Gastrocnemius medialis (tissue), 4 donors: ENCODE measurements at regions not wholly inside any gene's neighbourhood (a gene's known extent, or its start where the extent isn't known, plus 50 kb on each side); places are given as distances from the start of the nearest gene placed in this dataset.

Experiments used
- ATAC-seq, 2 donors: fragments of 150-250 bp; one replicate each; pipeline ENCODE4 v1.9.1; 2016
- DNase-seq, 2 donors: peaks; one replicate each; pipeline ENCODE4 v3.0.0-alpha.2; 2019
- H3K27ac ChIP-seq, 4 donors: fragments of 200-600 bp; sonication (generic); 1 replicate in 1 of 4; 2 replicates in 3 of 4; pipeline ENCODE4 v1.5.1; 2016 to 2018; ENCODE audit warnings: mild to moderate bottlenecking in 2 of 4, moderate library complexity in 1 of 4
- H3K27me3 ChIP-seq, 3 donors: fragments of 200-600 bp; sonication (generic) in 2 of 3; 1 replicate in 1 of 3; 2 replicates in 2 of 3; pipeline versions ENCODE4 v1.5.1 to v1.6.0; 2016 to 2019; ENCODE audit warnings: mild to moderate bottlenecking in 1 of 3, moderate library complexity in 1 of 3
- H3K36me3 ChIP-seq, 2 donors: fragments of 200-600 bp; sonication (generic) in 1 of 2; one replicate each; pipeline ENCODE4 v1.5.1; 2017 to 2018
- H3K4me1 ChIP-seq, 2 donors: fragments of 200-600 bp; sonication (generic) in 1 of 2; one replicate each; pipeline ENCODE4 v1.5.1; 2016 to 2017; ENCODE audit warnings: mild to moderate bottlenecking in 2 of 2
- H3K4me3 ChIP-seq, 4 donors: fragments of 200-600 bp; sonication (generic) in 3 of 4; 1 replicate in 1 of 4; 2 replicates in 3 of 4; pipeline ENCODE4 v1.5.1; 2016 to 2019; ENCODE audit warnings: mild to moderate bottlenecking in 2 of 4
- H3K9me3 ChIP-seq, 3 donors: fragments of 200-600 bp; sonication (generic) in 2 of 3; 1 replicate in 1 of 3; 2 replicates in 2 of 3; pipeline ENCODE4 v1.5.1; 2016 to 2019
- POLR2A ChIP-seq, 2 donors: fragments of 450-650 bp; IDR thresholded peaks; one replicate each; pipeline ENCODE4 v1.6.1; 2017; ENCODE audit warnings: antibody characterized with exemption in 2 of 2, mild to moderate bottlenecking in 2 of 2, moderate library complexity in 2 of 2
- in situ Hi-C, 4 donors: fragments of 200-750 bp; cut with MboI; loops; one replicate each; pipeline versions ENCODE4 v1.15.0 to v1.8.0; 2017; ENCODE audit warnings: low sequenced_read_pairs in 4 of 4
- intact Hi-C: fragments of 100-400 bp; cut with DNase I; formaldehyde crosslinking; loops from one replicate; pipeline ENCODE4 v1.15.1; 2023; ENCODE audit warnings: low total_unique reads
- TF ChIP-seq, protein P1 (sequence below), 5 experiments: fragments of 450-650 bp in 3 of 5; fragments of 200-600 bp in 2 of 5; sonication (generic) in 2 of 5; IDR thresholded peaks in 4 of 5; conservative IDR thresholded peaks in 1 of 5; 1 replicate in 4 of 5; 2 replicates in 1 of 5; pipeline ENCODE4 v1.5.1; 2016 to 2019; ENCODE audit warnings: antibody characterized with exemption in 5 of 5, mild to moderate bottlenecking in 3 of 5, moderate library complexity in 3 of 5

DNA sequence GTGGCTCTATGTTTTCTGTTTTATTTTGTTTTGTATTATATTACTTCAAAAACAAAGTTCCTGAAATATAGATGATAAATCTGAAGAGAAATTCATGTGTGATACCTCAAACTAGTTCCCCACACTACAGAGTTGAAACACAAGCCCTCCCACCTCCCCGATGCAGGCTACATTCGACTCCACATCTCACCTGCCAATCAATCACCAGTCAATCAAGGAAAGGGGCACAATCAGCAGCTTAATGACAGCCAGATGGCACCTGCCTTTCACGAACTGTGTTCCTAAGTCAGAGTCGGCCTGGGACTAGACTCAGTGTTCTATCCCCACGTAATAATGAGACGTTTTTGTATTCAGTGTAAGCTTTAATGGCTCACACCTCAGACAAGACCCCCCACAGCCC is 313.4 kb downstream of the SPATA17 start:
- Histone ChIP-seq H3K4me1 (no peaks in the 10 kb centered on the region), H3K4me3 (no peak overlapping the region), H3K36me3 (no peaks in the 10 kb centered on the region), H3K27me3 (no peaks in the 10 kb centered on the region), H3K9me3 (no peaks in the 10 kb centered on the region), H3K27ac (no peak overlapping the region)
- no peak for TF ChIP-seq POLR2A (IDR thresholded peaks at IDR 0.05)
- TF ChIP-seq, protein P1, sequence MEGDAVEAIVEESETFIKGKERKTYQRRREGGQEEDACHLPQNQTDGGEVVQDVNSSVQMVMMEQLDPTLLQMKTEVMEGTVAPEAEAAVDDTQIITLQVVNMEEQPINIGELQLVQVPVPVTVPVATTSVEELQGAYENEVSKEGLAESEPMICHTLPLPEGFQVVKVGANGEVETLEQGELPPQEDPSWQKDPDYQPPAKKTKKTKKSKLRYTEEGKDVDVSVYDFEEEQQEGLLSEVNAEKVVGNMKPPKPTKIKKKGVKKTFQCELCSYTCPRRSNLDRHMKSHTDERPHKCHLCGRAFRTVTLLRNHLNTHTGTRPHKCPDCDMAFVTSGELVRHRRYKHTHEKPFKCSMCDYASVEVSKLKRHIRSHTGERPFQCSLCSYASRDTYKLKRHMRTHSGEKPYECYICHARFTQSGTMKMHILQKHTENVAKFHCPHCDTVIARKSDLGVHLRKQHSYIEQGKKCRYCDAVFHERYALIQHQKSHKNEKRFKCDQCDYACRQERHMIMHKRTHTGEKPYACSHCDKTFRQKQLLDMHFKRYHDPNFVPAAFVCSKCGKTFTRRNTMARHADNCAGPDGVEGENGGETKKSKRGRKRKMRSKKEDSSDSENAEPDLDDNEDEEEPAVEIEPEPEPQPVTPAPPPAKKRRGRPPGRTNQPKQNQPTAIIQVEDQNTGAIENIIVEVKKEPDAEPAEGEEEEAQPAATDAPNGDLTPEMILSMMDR (IDR thresholded peaks at IDR 0.05 in 4 of 5, conservative IDR thresholded peaks at IDR 0.05 in 1 of 5) = no peak
- in situ Hi-C loops = no loop called here
- ATAC-seq (no peak), DNase-seq (no peak)
- intact Hi-C loops = no loop called here

DNA sequence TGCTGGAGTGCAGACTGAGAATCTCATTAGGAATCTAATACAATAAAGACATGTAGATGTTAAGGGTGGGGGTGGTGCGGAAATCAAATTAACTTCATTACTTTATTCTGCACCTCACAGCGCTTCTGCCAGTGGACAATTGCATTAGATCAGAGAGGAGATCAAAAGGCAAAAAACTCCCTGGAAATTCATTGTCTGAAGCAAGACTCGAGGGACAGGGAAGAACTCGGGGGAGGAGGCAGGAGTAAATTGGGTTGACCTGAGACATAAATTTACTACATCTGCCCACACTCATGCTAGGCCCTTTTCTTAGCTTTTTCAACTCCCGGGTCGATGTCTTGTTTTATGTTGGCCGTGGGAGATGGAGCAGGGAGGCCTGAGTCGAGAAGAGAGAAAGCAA is 315.4 kb downstream of the SPATA17 start:
- no peak for TF ChIP-seq POLR2A (IDR thresholded peaks at IDR 0.05)
- TF ChIP-seq, protein P1 (IDR thresholded peaks at IDR 0.05 in 4 of 5, conservative IDR thresholded peaks at IDR 0.05 in 1 of 5) = no peak
- no peak for DNase-seq
- Histone ChIP-seq H3K27me3 (no peaks in the 10 kb centered on the region), H3K9me3 (no peaks in the 10 kb centered on the region), H3K36me3 (no peaks in the 10 kb centered on the region), H3K4me3 (no peak overlapping the region), H3K4me1 (no peaks in the 10 kb centered on the region), H3K27ac (no peak overlapping the region)
- ATAC-seq = no peak
- intact Hi-C loops (no loop called here), in situ Hi-C loops (no loop called here)

DNA sequence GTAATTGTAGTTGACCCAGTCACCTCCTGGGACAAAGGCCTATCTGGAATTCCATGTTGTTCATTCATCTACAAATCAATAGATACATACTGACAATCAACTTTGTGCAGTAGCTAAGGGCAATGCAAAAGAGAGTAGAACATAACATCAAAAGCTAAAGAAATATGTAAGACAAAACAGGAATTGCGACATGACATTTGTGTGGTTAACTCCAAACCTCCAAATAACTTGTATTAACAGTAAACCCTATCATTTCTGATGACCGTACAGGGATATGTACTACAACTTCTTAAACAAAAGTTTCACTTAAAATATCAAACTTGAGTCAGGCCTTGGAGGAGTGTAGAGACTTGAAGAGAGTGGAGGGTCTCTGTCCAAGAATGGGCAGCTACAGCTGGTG is 317.6 kb downstream of the SPATA17 start:
- in situ Hi-C loops = no loop called here

DNA sequence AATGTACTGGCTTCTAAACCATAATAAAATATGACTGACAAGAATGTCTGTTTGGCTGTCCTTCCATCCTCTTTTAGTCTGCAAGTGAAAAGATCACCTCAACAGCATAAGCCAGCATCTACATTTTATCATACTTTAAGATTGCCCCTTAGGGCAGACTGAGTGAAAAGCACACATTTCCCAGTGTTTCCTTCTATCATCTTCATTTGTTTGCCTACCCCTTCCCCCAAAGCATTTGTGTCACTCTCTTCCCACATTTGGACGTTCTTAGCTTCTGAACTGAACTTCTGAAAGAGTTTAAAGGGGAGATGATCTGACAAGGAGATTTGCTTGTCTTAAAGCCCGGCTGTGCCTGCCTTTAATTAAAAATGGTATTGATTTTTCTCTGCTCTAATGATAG is 322.2 kb downstream of the SPATA17 start:
- H3K4me3 ChIP-seq = no peak overlapping the region
- H3K36me3 ChIP-seq = no peaks in the 10 kb centered on the region
- DNase-seq (no peak), ATAC-seq (no peak)
- in situ Hi-C loops = no loop called here
- no peaks in the 10 kb centered on the region for H3K27me3 ChIP-seq
- TF ChIP-seq POLR2A (IDR thresholded peaks at IDR 0.05) = no peak
- TF ChIP-seq, protein P1 (IDR thresholded peaks at IDR 0.05 in 4 of 5, conservative IDR thresholded peaks at IDR 0.05 in 1 of 5) = no peak
- H3K4me1 ChIP-seq = no peaks in the 10 kb centered on the region
- intact Hi-C loops = no loop called here
- H3K27ac ChIP-seq = no peak overlapping the region
- H3K9me3 ChIP-seq = no peaks in the 10 kb centered on the region

More for the DNA sequence above, 317.6 kb downstream of the SPATA17 start:
- no peaks in the 10 kb centered on the region for H3K27me3 ChIP-seq
- no peak overlapping the region for H3K4me3 ChIP-seq
- no peaks in the 10 kb centered on the region for H3K9me3 ChIP-seq
- H3K36me3 ChIP-seq = no peaks in the 10 kb centered on the region
- ATAC-seq (no peak), DNase-seq (no peak)
- H3K27ac ChIP-seq = no peak overlapping the region
- TF ChIP-seq, protein P1 (IDR thresholded peaks at IDR 0.05 in 4 of 5, conservative IDR thresholded peaks at IDR 0.05 in 1 of 5) = no peak
- no peak for TF ChIP-seq POLR2A (IDR thresholded peaks at IDR 0.05)
- intact Hi-C loops = no loop called here
- no peaks in the 10 kb centered on the region for H3K4me1 ChIP-seq

DNA sequence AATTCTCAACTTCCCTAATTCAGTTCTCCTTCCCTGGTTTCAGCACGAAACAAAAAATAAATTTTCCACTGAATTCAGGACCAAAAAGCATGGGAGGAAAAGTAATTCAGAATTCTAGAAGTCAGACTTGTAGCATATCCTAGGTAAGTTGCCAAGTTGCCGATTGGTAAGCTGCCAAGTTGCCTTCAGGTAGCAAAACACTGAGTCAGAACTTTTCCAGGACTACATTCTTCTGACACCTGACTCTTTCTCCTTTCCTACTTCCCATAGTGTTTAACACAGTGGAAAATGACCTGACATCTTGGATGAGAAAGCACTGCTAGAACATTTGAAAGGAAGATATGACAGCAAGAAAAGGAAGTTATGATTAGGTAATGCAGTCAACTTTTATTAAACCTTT is 322.8 kb downstream of the SPATA17 start:
- TF ChIP-seq POLR2A (IDR thresholded peaks at IDR 0.05) = no peak
- TF ChIP-seq, protein P1 (IDR thresholded peaks at IDR 0.05 in 4 of 5, conservative IDR thresholded peaks at IDR 0.05 in 1 of 5) = no peak
- intact Hi-C loops = no loop called here
- H3K36me3 ChIP-seq = no peaks in the 10 kb centered on the region

More for the DNA sequence above, 322.8 kb downstream of the SPATA17 start:
- ATAC-seq (no peak), DNase-seq (no peak)
- no peaks in the 10 kb centered on the region for H3K9me3 ChIP-seq
- in situ Hi-C loops = no loop called here
- H3K4me3 ChIP-seq = no peak overlapping the region
- H3K4me1 ChIP-seq = no peaks in the 10 kb centered on the region
- no peak overlapping the region for H3K27ac ChIP-seq
- no peaks in the 10 kb centered on the region for H3K27me3 ChIP-seq
